ENCODE measurements at regions not wholly inside any gene's neighbourhood (a gene's known extent, or its start where the extent isn't known, plus 50 kb on each side); places are given as distances from the start of the nearest gene placed in this dataset.

DNA sequence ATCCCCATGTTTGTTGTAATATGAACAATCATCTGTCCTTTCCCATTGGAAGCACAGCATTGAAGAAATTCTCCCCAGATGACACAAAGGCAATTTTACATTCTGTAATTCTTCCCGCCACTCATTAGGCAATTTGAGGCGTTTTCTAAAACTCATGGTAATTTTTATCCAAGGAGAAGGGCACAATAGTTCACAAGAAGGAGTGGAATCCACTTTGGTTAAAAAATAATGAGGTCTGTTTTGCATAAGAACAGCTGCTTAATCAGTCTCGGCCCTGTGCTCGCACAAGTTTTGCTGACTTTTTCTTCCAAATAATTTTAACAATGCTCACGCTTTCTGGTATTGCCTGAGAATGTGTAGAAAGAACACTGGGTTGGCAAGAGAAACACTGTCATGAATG, 94.0 kb downstream of the CAVIN4 start:
- no peaks in the 10 kb centered on the region for H3K9me3 Mint-ChIP-seq
- TF ChIP-seq, protein P1, sequence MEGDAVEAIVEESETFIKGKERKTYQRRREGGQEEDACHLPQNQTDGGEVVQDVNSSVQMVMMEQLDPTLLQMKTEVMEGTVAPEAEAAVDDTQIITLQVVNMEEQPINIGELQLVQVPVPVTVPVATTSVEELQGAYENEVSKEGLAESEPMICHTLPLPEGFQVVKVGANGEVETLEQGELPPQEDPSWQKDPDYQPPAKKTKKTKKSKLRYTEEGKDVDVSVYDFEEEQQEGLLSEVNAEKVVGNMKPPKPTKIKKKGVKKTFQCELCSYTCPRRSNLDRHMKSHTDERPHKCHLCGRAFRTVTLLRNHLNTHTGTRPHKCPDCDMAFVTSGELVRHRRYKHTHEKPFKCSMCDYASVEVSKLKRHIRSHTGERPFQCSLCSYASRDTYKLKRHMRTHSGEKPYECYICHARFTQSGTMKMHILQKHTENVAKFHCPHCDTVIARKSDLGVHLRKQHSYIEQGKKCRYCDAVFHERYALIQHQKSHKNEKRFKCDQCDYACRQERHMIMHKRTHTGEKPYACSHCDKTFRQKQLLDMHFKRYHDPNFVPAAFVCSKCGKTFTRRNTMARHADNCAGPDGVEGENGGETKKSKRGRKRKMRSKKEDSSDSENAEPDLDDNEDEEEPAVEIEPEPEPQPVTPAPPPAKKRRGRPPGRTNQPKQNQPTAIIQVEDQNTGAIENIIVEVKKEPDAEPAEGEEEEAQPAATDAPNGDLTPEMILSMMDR (IDR thresholded peaks at IDR 0.05; ENCODE audit: unreplicated experiment): no peak
- H3K27me3 Mint-ChIP-seq (ENCODE audit: low read depth): peaks cover 3% of the 10 kb centered on the region
- no peak overlapping the region for H3K27ac Mint-ChIP-seq
- H3K4me3 Mint-ChIP-seq: no peak overlapping the region
- DNase-seq (ENCODE audit: low spot score in 2 of 2, unreplicated experiment in 2 of 2): no peak
- H3K4me1 Mint-ChIP-seq: no peaks in the 10 kb centered on the region
- H3K36me3 Mint-ChIP-seq: no peaks in the 10 kb centered on the region

DNA sequence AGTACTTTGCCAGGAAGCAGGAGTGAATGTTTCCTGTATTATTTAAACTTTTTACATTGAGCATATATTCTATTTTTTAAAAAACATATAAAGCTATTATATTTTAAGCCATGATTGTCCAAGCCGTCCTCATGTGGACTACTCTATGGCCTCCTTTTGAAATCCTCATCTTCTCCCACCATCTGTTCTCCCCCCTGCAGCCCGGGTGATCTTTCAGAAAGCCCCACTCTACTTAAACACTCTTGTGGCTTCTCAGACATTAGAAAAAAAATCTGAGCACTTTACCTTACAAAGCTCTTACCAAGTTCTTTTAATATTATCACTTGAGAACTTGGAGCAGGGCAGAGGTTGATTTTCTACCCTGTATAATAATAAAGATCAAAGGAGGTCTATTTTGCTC, 95.4 kb downstream of the CAVIN4 start:
- Mint-ChIP-seq H3K36me3 (no peaks in the 10 kb centered on the region), H3K27me3 (ENCODE audit: low read depth) (peaks cover 6% of the 10 kb centered on the region), H3K9me3 (no peaks in the 10 kb centered on the region), H3K4me3 (no peak overlapping the region), H3K27ac (no peak overlapping the region), H3K4me1 (no peaks in the 10 kb centered on the region)
- TF ChIP-seq, protein P1 (IDR thresholded peaks at IDR 0.05; ENCODE audit: unreplicated experiment): no peak
- no peak for DNase-seq (ENCODE audit: low spot score in 2 of 2, unreplicated experiment in 2 of 2)

DNA sequence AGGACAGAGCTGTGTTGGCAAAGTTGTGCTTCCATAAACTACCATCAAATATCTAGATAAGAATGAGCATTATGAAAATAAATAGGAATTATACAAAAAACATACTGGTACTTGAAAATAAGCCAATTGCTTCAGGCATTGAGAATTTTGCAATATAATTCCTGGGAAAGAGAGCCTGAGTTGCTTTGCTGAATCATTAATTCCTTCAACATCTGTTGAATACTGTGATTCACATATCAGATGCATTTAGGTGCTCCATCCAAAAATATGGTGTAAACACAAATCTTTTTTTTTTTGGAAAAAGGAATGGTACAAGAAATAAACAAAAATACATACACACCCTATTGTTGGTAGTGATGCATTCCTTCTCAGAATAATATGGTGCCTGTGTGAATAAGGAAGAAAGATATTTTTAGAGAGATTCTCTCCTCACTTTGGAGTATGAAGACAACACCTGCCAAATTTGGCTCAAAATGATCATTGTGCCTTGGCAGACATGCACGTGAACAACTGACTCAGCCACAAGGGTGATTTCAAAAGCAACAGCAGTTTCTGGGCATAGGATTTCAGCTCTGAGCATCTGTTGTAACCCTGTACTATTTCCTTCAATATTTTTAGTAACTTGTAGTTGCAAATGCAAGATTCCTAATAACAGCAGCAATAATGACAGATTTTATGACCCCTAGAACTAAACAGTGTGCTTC, 96.7 kb downstream of the CAVIN4 start:
- no peaks in the 10 kb centered on the region for H3K9me3 Mint-ChIP-seq
- no peaks in the 10 kb centered on the region for H3K4me1 Mint-ChIP-seq
- H3K36me3 Mint-ChIP-seq: no peaks in the 10 kb centered on the region
- TF ChIP-seq, protein P1 (IDR thresholded peaks at IDR 0.05; ENCODE audit: unreplicated experiment): no peak
- no peak overlapping the region for H3K27ac Mint-ChIP-seq
- no peak for DNase-seq (ENCODE audit: low spot score in 2 of 2, unreplicated experiment in 2 of 2)
- no peak overlapping the region for H3K4me3 Mint-ChIP-seq
- peaks cover 8% of the 10 kb centered on the region for H3K27me3 Mint-ChIP-seq (ENCODE audit: low read depth)

DNA sequence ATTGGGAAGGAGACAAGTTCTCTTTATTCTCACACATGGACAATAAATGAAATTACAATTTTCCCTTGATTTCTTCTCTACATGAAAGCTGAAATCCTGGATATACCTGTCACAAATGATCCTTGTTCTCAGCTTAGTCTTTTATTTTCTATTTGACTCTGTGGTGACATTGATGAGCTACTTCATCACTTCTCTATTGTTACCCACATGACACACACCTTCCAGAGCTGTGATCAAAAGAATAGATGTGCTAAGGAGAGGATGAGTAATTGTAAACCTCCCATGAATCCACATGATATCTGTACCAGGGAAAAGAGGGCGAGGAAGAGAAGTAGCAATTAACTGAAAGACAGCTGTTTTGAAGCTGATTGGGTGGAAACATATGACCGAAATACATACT, 102.0 kb downstream of the CAVIN4 start:
- no peaks in the 10 kb centered on the region for H3K9me3 Mint-ChIP-seq
- H3K36me3 Mint-ChIP-seq: no peaks in the 10 kb centered on the region
- H3K27me3 Mint-ChIP-seq (ENCODE audit: low read depth): peaks cover 9% of the 10 kb centered on the region
- no peak for DNase-seq (ENCODE audit: low spot score in 2 of 2, unreplicated experiment in 2 of 2)
- no peak overlapping the region for H3K27ac Mint-ChIP-seq
- H3K4me3 Mint-ChIP-seq: no peak overlapping the region
- TF ChIP-seq, protein P1 (IDR thresholded peaks at IDR 0.05; ENCODE audit: unreplicated experiment): no peak
- no peaks in the 10 kb centered on the region for H3K4me1 Mint-ChIP-seq

DNA sequence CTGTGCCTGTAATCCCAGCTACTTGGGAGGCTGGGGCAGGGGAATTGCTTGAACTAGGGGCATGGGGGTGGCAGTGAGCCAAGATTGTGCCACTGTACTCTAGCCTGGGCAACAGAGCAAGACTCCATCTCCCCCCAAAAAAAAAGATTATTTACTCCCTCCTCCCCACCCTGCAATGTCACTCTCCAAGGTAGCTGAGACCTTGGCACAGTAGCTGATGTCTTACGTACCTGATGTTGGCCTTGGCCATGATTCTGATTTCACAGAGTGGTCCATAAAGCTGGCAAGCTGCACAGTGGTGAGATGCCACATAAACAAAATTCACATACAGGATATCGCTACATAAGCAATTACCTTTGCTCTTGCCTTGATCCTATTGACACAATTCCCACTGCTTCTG, 108.5 kb downstream of the CAVIN4 start:
- DNase-seq (ENCODE audit: low spot score in 2 of 2, unreplicated experiment in 2 of 2): no peak
- TF ChIP-seq, protein P1 (IDR thresholded peaks at IDR 0.05; ENCODE audit: unreplicated experiment): no peak

More for the DNA sequence above, 108.5 kb downstream of the CAVIN4 start:
- H3K4me1 Mint-ChIP-seq: no peaks in the 10 kb centered on the region
- H3K36me3 Mint-ChIP-seq: no peaks in the 10 kb centered on the region
- H3K9me3 Mint-ChIP-seq: no peaks in the 10 kb centered on the region
- H3K27me3 Mint-ChIP-seq (ENCODE audit: low read depth): peaks cover 8% of the 10 kb centered on the region
- no peak overlapping the region for H3K4me3 Mint-ChIP-seq
- no peak overlapping the region for H3K27ac Mint-ChIP-seq

Data from mesothelial cell of epicardium (in vitro differentiated cells).